Aorta (tissue), 5 donors: ENCODE measurements at regions not wholly inside any gene's neighbourhood (a gene's known extent, or its start where the extent isn't known, plus 50 kb on each side); places are given as distances from the start of the nearest gene placed in this dataset.

Source experiments
- ATAC-seq: fragments of 200-7000 bp; cut with Tn5 transposase; one replicate; pipeline ENCODE4 v1.9.1; 2022; ENCODE audit warnings: moderate library complexity; ENCODE audit not compliant: low FRiP score
- DNase-seq, 2 donors: peaks; one replicate each; pipeline ENCODE4 v3.0.0-alpha.2; 2020
- H3K27ac ChIP-seq, 2 donors: one replicate each; pipeline ENCODE4 v1.5.1; 2013; ENCODE audit warnings: low read length in 2 of 2, mild to moderate bottlenecking in 2 of 2, moderate library complexity in 2 of 2, control low read depth in 1 of 2, inconsistent platforms in 1 of 2, low read depth in 1 of 2
- H3K27me3 ChIP-seq, 2 donors: one replicate each; pipeline ENCODE4 v1.6.1; 2013; ENCODE audit warnings: control low read depth in 1 of 2, low read length in 1 of 2, mild to moderate bottlenecking in 1 of 2, moderate library complexity in 1 of 2; ENCODE audit not compliant: insufficient read depth in 2 of 2, control insufficient read depth in 1 of 2
- H3K36me3 ChIP-seq, 2 donors: one replicate each; pipeline ENCODE4 v1.6.1; 2013; ENCODE audit warnings: control low read depth in 1 of 2, low read length in 1 of 2, mild to moderate bottlenecking in 1 of 2; ENCODE audit not compliant: insufficient read depth in 2 of 2, control insufficient read depth in 1 of 2
- H3K4me1 ChIP-seq, 2 donors: one replicate each; pipeline ENCODE4 v1.6.1; 2013; ENCODE audit warnings: low read length in 2 of 2, control low read depth in 1 of 2, mild to moderate bottlenecking in 1 of 2, moderate library complexity in 1 of 2; ENCODE audit not compliant: insufficient read depth in 2 of 2, control insufficient read depth in 1 of 2
- H3K4me3 ChIP-seq, 2 donors: one replicate each; pipeline ENCODE4 v1.5.1; 2013; ENCODE audit warnings: low read length in 2 of 2, control low read depth in 1 of 2, mild to moderate bottlenecking in 1 of 2
- H3K9me3 ChIP-seq: one replicate; pipeline ENCODE4 v1.6.1; 2013; ENCODE audit warnings: mild to moderate bottlenecking, low read length; ENCODE audit not compliant: control insufficient read depth
- WGBS, 2 donors: extraction: QIAGEN DNeasy Blood & Tissue Kit; methylation state at CpG; one replicate each; pipeline ENCODE4 v1.1.7; 2013; 5-methylcytosine and 5-hydroxymethylcytosine counted together
- intact Hi-C, 2 donors: fragments of 100-400 bp; cut with DNase I; formaldehyde crosslinking; loops; one replicate each; pipeline versions ENCODE4 v1.14.2 to v1.15.0; 2022
- donor health status: healthy with polysubstance abuse.
- donor health status: Bipolar disorder and iron deficiency.
- donor health status: DM: no; HTN: no; CAD: no.
- donor health status: DM: no; HTN: no; CAD: no.
- donor health status: DM: yes; HTN: yes; CAD: no.

DNA sequence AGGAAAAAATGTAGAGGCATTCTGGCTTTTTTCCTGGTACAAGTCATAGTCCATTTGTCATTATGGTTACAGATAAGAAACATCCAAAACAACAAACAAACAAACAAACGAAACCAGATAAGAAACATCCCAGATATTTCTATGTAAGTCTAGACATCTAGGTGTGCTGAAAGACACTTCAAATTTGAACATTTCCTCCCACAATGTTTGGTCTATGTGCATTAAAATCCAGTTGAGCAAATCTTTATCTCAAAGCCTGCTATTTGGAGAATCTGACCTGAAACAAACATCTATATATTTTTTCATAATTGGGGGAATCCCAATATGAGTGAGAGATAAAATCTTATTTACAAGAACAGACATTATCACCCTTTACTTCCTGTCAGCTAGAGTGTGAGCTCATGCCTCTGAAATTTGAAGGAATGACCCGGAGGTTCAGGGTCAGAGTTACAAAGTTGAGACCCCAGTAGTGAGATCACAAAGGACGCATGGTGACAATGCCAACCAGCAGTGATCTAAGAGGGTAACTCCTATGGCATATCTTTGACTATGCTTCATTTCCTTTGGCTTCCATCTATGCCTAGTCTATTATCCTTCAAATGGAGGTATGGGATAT, 182.9 kb upstream of the ATP1B1 start:
- intact Hi-C loops = no loop called here
- no peak overlapping the region for H3K27ac ChIP-seq
- WGBS, 2 donors = 70 to 75% methylated on average over 3 of the region's 3 CpGs
- ATAC-seq (no peak), DNase-seq (no peak)
- H3K4me1 ChIP-seq = peaks cover 3 to 6% of the 10 kb centered on the region in 2 donors
- H3K9me3 ChIP-seq = no peaks in the 10 kb centered on the region
- no peak overlapping the region for H3K4me3 ChIP-seq
- H3K27me3 ChIP-seq = no peaks in the 10 kb centered on the region
- H3K36me3 ChIP-seq = no peaks in the 10 kb centered on the region

- H3K4me1 ChIP-seq = peaks cover 3 to 6% of the 10 kb centered on the region in 2 donors
- no peak overlapping the region for H3K4me3 ChIP-seq
- H3K27ac ChIP-seq = no peak overlapping the region
- H3K9me3 ChIP-seq = no peaks in the 10 kb centered on the region
- intact Hi-C loops = no loop called here
- no peaks in the 10 kb centered on the region for H3K27me3 ChIP-seq
- WGBS, 2 donors = 61 to 63% methylated on average over 1 of the region's 1 CpG
- DNase-seq (no peak), ATAC-seq (no peak)
- H3K36me3 ChIP-seq = no peaks in the 10 kb centered on the region
These were observed 181.5 kb upstream of the ATP1B1 start for GRCh38 chr1:168924976-168925375.

DNA sequence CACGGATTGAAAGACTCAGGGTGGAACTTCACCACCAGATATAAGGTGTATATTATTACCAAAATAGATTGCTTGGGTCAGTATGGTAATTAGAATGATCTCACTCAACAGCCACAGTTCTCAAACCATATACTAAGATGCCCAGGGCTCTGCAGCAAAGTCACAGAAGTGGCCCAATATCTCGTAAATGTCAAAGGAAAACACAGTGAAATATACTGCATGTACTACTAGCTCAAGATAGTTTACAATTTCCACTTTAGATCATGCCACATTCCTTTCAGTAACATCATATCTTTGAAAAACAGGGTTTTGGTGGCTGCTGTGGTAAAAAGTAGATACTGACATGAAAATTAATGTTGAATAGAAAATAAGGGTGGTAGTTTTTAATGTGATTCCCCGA, 180.3 kb upstream of the ATP1B1 start:
- ATAC-seq = no peak
- no peaks in the 10 kb centered on the region for H3K36me3 ChIP-seq
- 84 to 86% methylated on average over 3 of the region's 3 CpGs for WGBS, 2 donors
- H3K4me3 ChIP-seq = no peak overlapping the region
- no peak overlapping the region for H3K27ac ChIP-seq
- H3K4me1 ChIP-seq = peaks cover under 1 to 5% of the 10 kb centered on the region in 2 donors
- H3K27me3 ChIP-seq = no peaks in the 10 kb centered on the region
- intact Hi-C loops = no loop called here
- no peak for DNase-seq
- no peaks in the 10 kb centered on the region for H3K9me3 ChIP-seq

GRCh38 chr1:168932539-168932938, 174.0 kb upstream of the ATP1B1 start:
- Histone ChIP-seq H3K9me3 (no peaks in the 10 kb centered on the region), H3K27me3 (no peaks in the 10 kb centered on the region), H3K36me3 (no peaks in the 10 kb centered on the region), H3K4me1 (no peaks in the 10 kb centered on the region), H3K4me3 (no peak overlapping the region), H3K27ac (no peak overlapping the region)
- 91% methylated on average over 3 of the region's 3 CpGs for WGBS, 2 donors
- intact Hi-C loops = no loop called here
- ATAC-seq (no peak), DNase-seq (no peak)

GRCh38 chr1:168933141-168933805, 173.2 kb upstream of the ATP1B1 start:
- no peaks in the 10 kb centered on the region for H3K4me1 ChIP-seq
- DNase-seq (no peak), ATAC-seq (no peak)
- 89 to 91% methylated on average over 4 of the region's 4 CpGs for WGBS, 2 donors
- H3K9me3 ChIP-seq = no peaks in the 10 kb centered on the region
- no peaks in the 10 kb centered on the region for H3K27me3 ChIP-seq
- no peak overlapping the region for H3K27ac ChIP-seq
- no peaks in the 10 kb centered on the region for H3K36me3 ChIP-seq
- no peak overlapping the region for H3K4me3 ChIP-seq
- intact Hi-C loops = no loop called here

DNA sequence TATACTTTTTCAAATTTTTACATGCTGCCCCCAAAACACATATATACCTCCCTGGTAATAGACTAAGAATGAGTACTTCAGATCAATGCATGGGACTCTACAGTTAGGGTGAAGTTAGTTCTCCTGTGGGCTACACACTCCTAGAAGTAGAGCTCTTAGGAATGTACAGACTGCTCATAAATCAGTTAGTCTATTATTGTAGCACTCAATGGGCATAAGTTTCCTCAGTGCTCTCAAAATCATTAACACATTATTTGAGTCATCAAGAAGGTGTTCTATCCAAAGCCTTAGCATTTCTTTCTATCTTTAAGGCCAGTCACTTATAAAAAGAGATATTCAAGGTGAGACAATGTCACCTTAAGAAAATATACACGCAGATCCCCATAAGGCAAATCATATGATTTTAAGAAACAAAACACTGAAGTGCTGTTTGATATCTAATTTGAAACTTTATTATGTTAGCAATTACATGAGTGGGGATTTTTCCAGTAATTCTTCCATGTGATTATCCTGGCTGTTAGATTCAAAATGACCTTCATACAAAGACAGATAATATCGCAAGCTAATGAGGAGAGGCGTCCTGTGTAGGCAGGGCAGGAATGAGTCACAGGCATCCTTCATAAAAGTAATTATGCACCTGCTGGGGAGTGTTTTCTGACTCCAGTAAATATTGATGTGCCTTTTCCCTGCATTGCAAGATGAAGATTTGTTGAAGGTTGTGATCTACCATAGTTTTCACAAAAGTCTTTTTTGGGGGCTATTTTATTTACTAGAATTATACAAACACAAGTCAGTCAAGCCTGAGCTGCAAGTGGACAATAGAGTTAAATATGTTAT, 167.2 kb upstream of the ATP1B1 start:
- DNase-seq (no peak), ATAC-seq (no peak)
- no peaks in the 10 kb centered on the region for H3K36me3 ChIP-seq
- intact Hi-C loops = no loop called here
- no peak overlapping the region for H3K4me3 ChIP-seq
- 76 to 77% methylated on average over 3 of the region's 3 CpGs for WGBS, 2 donors
- no peaks in the 10 kb centered on the region for H3K27me3 ChIP-seq
- H3K27ac ChIP-seq = no peak overlapping the region
- H3K4me1 ChIP-seq = no peaks in the 10 kb centered on the region
- H3K9me3 ChIP-seq = no peaks in the 10 kb centered on the region

DNA sequence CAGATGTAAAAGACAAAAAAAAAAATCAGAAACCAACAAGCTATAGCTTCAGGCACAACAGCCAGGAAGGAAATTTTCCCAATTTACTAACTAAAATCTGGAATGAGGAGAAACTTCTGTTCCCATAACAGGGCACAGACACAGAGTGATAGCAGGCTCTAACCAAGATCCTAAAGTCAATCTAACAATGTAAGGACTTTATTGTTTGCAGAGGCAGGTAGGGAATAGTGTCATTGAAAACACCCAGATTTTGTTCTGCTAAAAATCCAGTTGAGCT, 166.6 kb upstream of the ATP1B1 start:
- H3K27me3 ChIP-seq = no peaks in the 10 kb centered on the region
- DNase-seq (no peak), ATAC-seq (no peak)
- H3K9me3 ChIP-seq = no peaks in the 10 kb centered on the region
- intact Hi-C loops = no loop called here
- no peak overlapping the region for H3K27ac ChIP-seq
- H3K36me3 ChIP-seq = no peaks in the 10 kb centered on the region
- H3K4me3 ChIP-seq = no peak overlapping the region
- H3K4me1 ChIP-seq = no peaks in the 10 kb centered on the region

GRCh38 chr1:168941640-168942039, 164.8 kb upstream of the ATP1B1 start:
- Histone ChIP-seq H3K27ac (no peak overlapping the region), H3K36me3 (no peaks in the 10 kb centered on the region), H3K9me3 (no peaks in the 10 kb centered on the region), H3K27me3 (no peaks in the 10 kb centered on the region), H3K4me1 (no peaks in the 10 kb centered on the region), H3K4me3 (no peak overlapping the region)
- no peak for DNase-seq
- intact Hi-C loops = no loop called here
- ATAC-seq = no peak

- no peaks in the 10 kb centered on the region for H3K27me3 ChIP-seq
- H3K4me3 ChIP-seq = no peak overlapping the region
- DNase-seq (no peak), ATAC-seq (no peak)
- intact Hi-C loops = no loop called here
- H3K36me3 ChIP-seq = no peaks in the 10 kb centered on the region
- H3K9me3 ChIP-seq = no peaks in the 10 kb centered on the region
- H3K4me1 ChIP-seq = no peaks in the 10 kb centered on the region
- no peak overlapping the region for H3K27ac ChIP-seq
- 96% methylated on average over 2 of the region's 2 CpGs for WGBS, 2 donors
These were observed 164.3 kb upstream of the ATP1B1 start for GRCh38 chr1:168942165-168942564.
